Right atrium auricular region (tissue), 2 donors: ENCODE measurements at regions not wholly inside any gene's neighbourhood (a gene's known extent, or its start where the extent isn't known, plus 50 kb on each side); places are given as distances from the start of the nearest gene placed in this dataset.

Experiments used
- DNase-seq: peaks from one replicate; pipeline ENCODE4 v3.0.0-alpha.2; 2019; ENCODE audit warnings: low spot score
- H3K27ac ChIP-seq, 2 donors: fragments of 200-600 bp; sonication (generic); 1 replicate in 1 of 2; 2 replicates in 1 of 2; pipeline ENCODE4 v1.5.1; 2016 to 2019
- H3K27me3 ChIP-seq, 2 donors: fragments of 200-600 bp; sonication (generic); one replicate each; pipeline versions ENCODE4 v1.5.1 to v1.6.0; 2017 to 2019
- H3K36me3 ChIP-seq: fragments of 200-600 bp; sonication (generic); one replicate; pipeline ENCODE4 v1.5.1; 2016
- H3K4me1 ChIP-seq, 2 donors: fragments of 200-600 bp; sonication (generic); one replicate each; pipeline versions ENCODE4 v1.5.1 to v1.6.0; 2017 to 2019
- H3K4me3 ChIP-seq, 2 donors: fragments of 200-600 bp; sonication (generic); 1 replicate in 1 of 2; 2 replicates in 1 of 2; pipeline ENCODE4 v1.5.1; 2017 to 2019; ENCODE audit warnings: mild to moderate bottlenecking in 1 of 2, moderate library complexity in 1 of 2
- H3K9me3 ChIP-seq, 2 donors: fragments of 200-600 bp; sonication (generic); one replicate each; pipeline ENCODE4 v1.5.1; 2019
- CTCF ChIP-seq, 2 donors: fragments of 200-600 bp; sonication (generic); IDR thresholded peaks; one replicate each; pipeline ENCODE4 v1.5.1; 2019; ENCODE audit warnings: antibody characterized with exemption in 2 of 2

GRCh38 chr2:56707218-56707617, 523.4 kb downstream of the CCDC85A start:
- no peak for TF ChIP-seq CTCF (IDR thresholded peaks at IDR 0.05)
- no peak for DNase-seq
- Histone ChIP-seq H3K27ac (no peak overlapping the region), H3K4me1 (no peaks in the 10 kb centered on the region), H3K9me3 (no peaks in the 10 kb centered on the region), H3K4me3 (no peak overlapping the region), H3K36me3 (no peaks in the 10 kb centered on the region), H3K27me3 (no peaks in the 10 kb centered on the region)

GRCh38 chr2:56707650-56708049, 523.9 kb downstream of the CCDC85A start:
- no peak for DNase-seq

GRCh38 chr2:56709181-56709580, 525.4 kb downstream of the CCDC85A start:
- no peak for DNase-seq
- TF ChIP-seq CTCF (IDR thresholded peaks at IDR 0.05): no peak
- Histone ChIP-seq H3K36me3 (no peaks in the 10 kb centered on the region), H3K27ac (no peak overlapping the region), H3K9me3 (no peaks in the 10 kb centered on the region), H3K4me1 (no peaks in the 10 kb centered on the region), H3K4me3 (no peak overlapping the region), H3K27me3 (no peaks in the 10 kb centered on the region)

More at GRCh38 chr2:56707650-56708049, 523.9 kb downstream of the CCDC85A start:
- H3K27ac ChIP-seq: no peak overlapping the region
- no peaks in the 10 kb centered on the region for H3K36me3 ChIP-seq
- H3K27me3 ChIP-seq: no peaks in the 10 kb centered on the region
- no peaks in the 10 kb centered on the region for H3K4me1 ChIP-seq
- no peaks in the 10 kb centered on the region for H3K9me3 ChIP-seq
- no peak for TF ChIP-seq CTCF (IDR thresholded peaks at IDR 0.05)
- H3K4me3 ChIP-seq: no peak overlapping the region

GRCh38 chr2:56713161-56713676, 529.4 kb downstream of the CCDC85A start:
- no peaks in the 10 kb centered on the region for H3K9me3 ChIP-seq
- no peaks in the 10 kb centered on the region for H3K4me1 ChIP-seq
- no peaks in the 10 kb centered on the region for H3K36me3 ChIP-seq
- H3K27me3 ChIP-seq: no peaks in the 10 kb centered on the region
- H3K4me3 ChIP-seq: no peak overlapping the region
- DNase-seq: no peak
- no peak overlapping the region for H3K27ac ChIP-seq
- TF ChIP-seq CTCF (IDR thresholded peaks at IDR 0.05): no peak

GRCh38 chr2:56713978-56714377, 530.2 kb downstream of the CCDC85A start:
- Histone ChIP-seq H3K27me3 (no peaks in the 10 kb centered on the region), H3K4me1 (no peaks in the 10 kb centered on the region), H3K27ac (no peak overlapping the region), H3K4me3 (no peak overlapping the region), H3K9me3 (no peaks in the 10 kb centered on the region), H3K36me3 (no peaks in the 10 kb centered on the region)
- no peak for TF ChIP-seq CTCF (IDR thresholded peaks at IDR 0.05)
- DNase-seq: no peak

GRCh38 chr2:56714400-56714799, 530.6 kb downstream of the CCDC85A start:
- TF ChIP-seq CTCF (IDR thresholded peaks at IDR 0.05): no peak
- H3K27me3 ChIP-seq: no peaks in the 10 kb centered on the region
- H3K27ac ChIP-seq: no peak overlapping the region
- H3K4me3 ChIP-seq: no peak overlapping the region
- H3K36me3 ChIP-seq: no peaks in the 10 kb centered on the region
- H3K9me3 ChIP-seq: no peaks in the 10 kb centered on the region
- no peak for DNase-seq
- no peaks in the 10 kb centered on the region for H3K4me1 ChIP-seq
